H1 (cell line): ENCODE measurements at regions not wholly inside any gene's neighbourhood (a gene's known extent, or its start where the extent isn't known, plus 50 kb on each side); places are given as distances from the start of the nearest gene placed in this dataset.
"Not testable (repeated sequence)": the region's sequence is repeated elsewhere in the genome, so short reads cannot be mapped to it uniquely, and the experiment has no call there.

ENCODE experiments used
- CTCF ChIA-PET: fragments of 300-600 bp; sonication (Branson Sonifier 250); formaldehyde crosslinking; loops from one replicate; lab custom pipeline; 2021; ENCODE audit not compliant: partially characterized antibody; lab: Charles Lee
- POLR2A ChIA-PET: fragments of 300-600 bp; sonication (Branson Sonifier 250); formaldehyde crosslinking; loops from one replicate; lab custom pipeline; 2021; ENCODE audit warnings: inconsistent platforms; ENCODE audit not compliant: partially characterized antibody; lab: Charles Lee
- DNase-seq, 2 experiments: peaks; one replicate each; pipeline versions ENCODE4 v3.0.0 to v3.0.0-alpha.2; 2010 to 2022; ENCODE audit warnings: low spot score in 2 of 2, low read depth in 1 of 2, mixed read lengths in 1 of 2
- FAIRE-seq: peaks from 2 replicates; lab custom pipeline; 2011; peaks lifted over from hg19 to GRCh38; lab: Jason Lieb, UNC
- H2AFZ ChIP-seq: 2 replicates; pipeline ENCODE4 v1.8.1; 2012; ENCODE audit warnings: low read length, inconsistent platforms
- H2AK5ac ChIP-seq: 2 replicates; pipeline ENCODE4 v1.6.1; 2013; ENCODE audit warnings: low read depth, low read length
- H2BK120ac ChIP-seq: replicated peaks from 2 replicates; pipeline ENCODE3; 2013; ENCODE audit warnings: low read depth, low read length, inconsistent platforms
- H2BK12ac ChIP-seq: 2 replicates; pipeline ENCODE4 v1.6.1; 2013; ENCODE audit warnings: low read depth, low read length
- H2BK15ac ChIP-seq: 2 replicates; pipeline ENCODE4 v1.6.1; 2013; ENCODE audit warnings: low read length
- H2BK20ac ChIP-seq: 2 replicates; pipeline ENCODE4 v1.6.1; 2013; ENCODE audit warnings: low read length
- H2BK5ac ChIP-seq: 2 replicates; pipeline ENCODE4 v1.6.1; 2013; ENCODE audit warnings: low read depth, low read length
- H3K14ac ChIP-seq: 2 replicates; pipeline ENCODE4 v1.6.1; 2013; ENCODE audit warnings: inconsistent platforms; ENCODE audit not compliant: insufficient read length
- H3K18ac ChIP-seq: 2 replicates; pipeline ENCODE4 v1.6.1; 2013; ENCODE audit warnings: low read length; ENCODE audit errors: extremely low read depth
- H3K23ac ChIP-seq: 2 replicates; pipeline ENCODE4 v1.6.1; 2013; ENCODE audit warnings: inconsistent platforms; ENCODE audit not compliant: insufficient read length
- H3K23me2 ChIP-seq: 2 replicates; pipeline ENCODE4 v1.6.1; 2013; ENCODE audit warnings: low read depth, low read length
- H3K27ac ChIP-seq: 2 replicates; pipeline ENCODE4 v1.6.1; 2011; ENCODE audit warnings: low read depth, low read length, inconsistent platforms
- H3K27me3 ChIP-seq, 4 experiments: replicated peaks in 1 of 4; 1 replicate in 1 of 4; 2 replicates in 3 of 4; pipeline versions ENCODE4 v1.6.1 to v1.8.1; 2011 to 2013; ENCODE audit warnings: low read length in 3 of 4, mild to moderate bottlenecking in 3 of 4, inconsistent platforms in 2 of 4, mixed read lengths in 2 of 4, moderate library complexity in 1 of 4; ENCODE audit not compliant: control insufficient read depth in 3 of 4, insufficient read depth in 3 of 4; ENCODE audit errors: extremely low read depth in 1 of 4
- H3K36me3 ChIP-seq, 4 experiments: 2 replicates each; pipeline versions ENCODE4 v1.6.1 to v1.8.1; 2011 to 2013; ENCODE audit warnings: mild to moderate bottlenecking in 4 of 4, low read length in 3 of 4, moderate library complexity in 2 of 4, control low read depth in 1 of 4, inconsistent platforms in 1 of 4; ENCODE audit not compliant: insufficient read depth in 4 of 4, control insufficient read depth in 2 of 4
- H3K4ac ChIP-seq: replicated peaks from 2 replicates; pipeline ENCODE3; 2013; ENCODE audit warnings: low read length, low read depth, mixed read lengths, inconsistent platforms; ENCODE audit not compliant: insufficient read length
- H3K4me1 ChIP-seq, 4 experiments: replicated peaks in 1 of 4; 1 replicate in 1 of 4; 2 replicates in 3 of 4; pipeline versions ENCODE4 v1.6.1 to v1.8.1; 2011 to 2013; ENCODE audit warnings: low read length in 3 of 4, inconsistent platforms in 2 of 4, mixed read lengths in 1 of 4; ENCODE audit not compliant: insufficient read depth in 4 of 4, control insufficient read depth in 3 of 4
- H3K4me2 ChIP-seq, 2 experiments: 2 replicates each; pipeline versions ENCODE4 v1.6.1 to v1.8.1; 2011 to 2013; ENCODE audit warnings: low read depth in 2 of 2, low read length in 2 of 2, control low read depth in 1 of 2, inconsistent platforms in 1 of 2, mild to moderate bottlenecking in 1 of 2; ENCODE audit not compliant: insufficient read depth in 1 of 2
- H3K4me3 ChIP-seq, 4 experiments: fragments of 200-600, 300-600 bp in 1 of 4; sonication (generic), shearing (Covaris generic), sonication (Bioruptor Twin) in 1 of 4; 2 replicates each; pipeline versions ENCODE4 v1.5.1 to v1.8.1; 2011 to 2016; ENCODE audit warnings: low read length in 4 of 4, low read depth in 3 of 4, control low read depth in 2 of 4, inconsistent platforms in 2 of 4, mild to moderate bottlenecking in 2 of 4, mixed read lengths in 1 of 4, moderate library complexity in 1 of 4; ENCODE audit not compliant: insufficient read depth in 2 of 4; ENCODE audit errors: extremely low read depth in 1 of 4
- H3K56ac ChIP-seq: replicated peaks from 2 replicates; pipeline ENCODE3; 2013; ENCODE audit warnings: low read depth, mild to moderate bottlenecking, mixed read lengths, low read length, inconsistent platforms; ENCODE audit not compliant: insufficient read length
- H3K79me1 ChIP-seq: 2 replicates; pipeline ENCODE4 v1.6.1; 2013; ENCODE audit warnings: low read depth, low read length, control low read depth
- H3K79me2 ChIP-seq, 2 experiments: 2 replicates each; pipeline versions ENCODE4 v1.6.1 to v1.8.1; 2012 to 2013; ENCODE audit warnings: low read length in 2 of 2, mild to moderate bottlenecking in 2 of 2, inconsistent platforms in 1 of 2; ENCODE audit not compliant: insufficient read depth in 2 of 2, control insufficient read depth in 1 of 2
- H3K9ac ChIP-seq, 4 experiments: replicated peaks in 1 of 4; 1 replicate in 1 of 4; 2 replicates in 3 of 4; pipeline versions ENCODE4 v1.6.1 to v1.8.1; 2011 to 2013; ENCODE audit warnings: low read depth in 3 of 4, low read length in 3 of 4, control low read depth in 2 of 4, mild to moderate bottlenecking in 2 of 4, moderate library complexity in 2 of 4, inconsistent platforms in 1 of 4; ENCODE audit errors: extremely low read depth in 1 of 4
- H3K9me3 ChIP-seq, 2 experiments: 2 replicates each; pipeline versions ENCODE4 v1.6.1 to v1.8.1; 2012 to 2013; ENCODE audit warnings: mild to moderate bottlenecking in 2 of 2, moderate library complexity in 2 of 2, control low read depth in 1 of 2, inconsistent platforms in 1 of 2, low read depth in 1 of 2, low read length in 1 of 2, mixed read lengths in 1 of 2; ENCODE audit not compliant: insufficient read depth in 2 of 2
- H4K20me1 ChIP-seq, 2 experiments: replicated peaks in 1 of 2; 2 replicates each; pipeline versions ENCODE3 to v1.8.1; 2011 to 2013; ENCODE audit warnings: inconsistent platforms in 2 of 2, low read length in 2 of 2, mild to moderate bottlenecking in 1 of 2; ENCODE audit not compliant: insufficient read depth in 2 of 2, control insufficient read depth in 1 of 2
- H4K5ac ChIP-seq: 2 replicates; pipeline ENCODE4 v1.6.1; 2013; ENCODE audit warnings: low read length, low read depth, mixed read lengths, inconsistent platforms; ENCODE audit not compliant: insufficient read length
- H4K8ac ChIP-seq: 2 replicates; pipeline ENCODE4 v1.8.0; 2013; ENCODE audit warnings: mild to moderate bottlenecking, moderate library complexity, low read length, inconsistent platforms; ENCODE audit not compliant: insufficient read depth; ENCODE audit errors: extremely low read depth
- H4K91ac ChIP-seq: replicated peaks from 2 replicates; pipeline ENCODE3; 2013; ENCODE audit warnings: low read length, mixed read lengths, inconsistent platforms; ENCODE audit not compliant: insufficient read length
- WGBS, 2 experiments: shearing (Covaris generic) in 1 of 2; methylation state at CpG; one replicate each; pipeline versions ENCODE4 v1.1.6 to v1.1.7; 2013 to 2015; ENCODE audit warnings: low lambda C conversion rate in 2 of 2, mixed read lengths in 2 of 2, inconsistent platforms in 1 of 2, low coverage in 1 of 2, missing lambda C conversion rate in 1 of 2; ENCODE audit not compliant: insufficient replicate concordance in 2 of 2, insufficient coverage in 1 of 2, insufficient read length in 1 of 2; ENCODE audit errors: extremely low coverage in 1 of 2, missing lambda C conversion rate in 1 of 2; 5-methylcytosine and 5-hydroxymethylcytosine counted together

DNA sequence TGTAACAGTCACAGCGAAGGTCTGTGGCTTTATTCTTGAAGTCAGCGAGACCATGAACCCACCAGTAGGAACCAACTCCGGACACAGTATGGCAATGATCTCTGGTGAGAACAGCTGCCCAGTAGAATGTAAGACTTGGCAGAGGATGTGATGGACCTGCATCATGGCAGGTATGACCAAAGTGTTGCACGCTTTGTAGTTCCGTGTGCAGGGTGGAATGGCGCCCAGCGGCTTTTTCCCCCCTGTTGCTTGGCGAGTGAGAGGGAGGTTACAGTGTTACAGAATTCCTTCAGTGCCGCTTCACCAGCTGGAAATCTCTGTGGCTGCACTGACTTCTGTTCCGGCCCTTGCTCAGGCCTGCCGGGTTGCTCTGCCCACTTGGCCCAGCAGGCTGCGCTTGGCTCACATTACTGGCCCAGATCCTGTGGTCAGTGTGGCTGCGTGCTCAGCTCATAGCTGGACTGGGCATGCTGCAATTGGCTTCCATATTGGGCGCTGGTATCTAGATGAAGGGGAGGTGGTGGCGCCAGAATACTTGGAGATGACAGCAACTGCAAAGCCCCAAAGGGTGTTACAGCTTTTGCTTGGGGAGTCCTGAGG is 148.1 kb upstream of the ZNF658 start:
- H3K4me1 ChIP-seq, H3K9me3 ChIP-seq, H2BK20ac ChIP-seq, H4K20me1 ChIP-seq, POLR2A ChIA-PET, H4K5ac ChIP-seq, DNase-seq, H2BK12ac ChIP-seq, H3K27ac ChIP-seq, H4K91ac ChIP-seq, H3K18ac ChIP-seq, H3K36me3 ChIP-seq, H3K23me2 ChIP-seq, H4K8ac ChIP-seq, H3K4ac ChIP-seq, H3K27me3 ChIP-seq, H3K79me1 ChIP-seq, H2AK5ac ChIP-seq, H2AFZ ChIP-seq, H3K23ac ChIP-seq, H3K4me2 ChIP-seq, H2BK120ac ChIP-seq, H3K14ac ChIP-seq, FAIRE-seq, H3K79me2 ChIP-seq, H2BK5ac ChIP-seq, H3K56ac ChIP-seq, H3K9ac ChIP-seq, H2BK15ac ChIP-seq, CTCF ChIA-PET, H3K4me3 ChIP-seq: not testable (repeated sequence)
- 90% methylated on average over 8 of the region's 15 CpGs; no CpG with 5 or more reads in 1 of the 2 experiments for WGBS, 2 experiments

- POLR2A ChIA-PET, FAIRE-seq, H3K23me2 ChIP-seq, H2BK5ac ChIP-seq, H4K8ac ChIP-seq, H3K18ac ChIP-seq, H4K91ac ChIP-seq, H3K4me2 ChIP-seq, H3K27me3 ChIP-seq, H3K27ac ChIP-seq, H3K4me3 ChIP-seq, H3K56ac ChIP-seq, H2AK5ac ChIP-seq, H3K14ac ChIP-seq, H2BK120ac ChIP-seq, H3K79me2 ChIP-seq, CTCF ChIA-PET, H2BK20ac ChIP-seq, H2BK15ac ChIP-seq, H3K36me3 ChIP-seq, H4K5ac ChIP-seq, H3K23ac ChIP-seq, H2BK12ac ChIP-seq, H3K79me1 ChIP-seq, DNase-seq, H3K9me3 ChIP-seq, H3K4me1 ChIP-seq, H3K4ac ChIP-seq, H2AFZ ChIP-seq, H3K9ac ChIP-seq, H4K20me1 ChIP-seq: not testable (repeated sequence)
- 100% methylated on average over 2 of the region's 7 CpGs; no CpG with 5 or more reads in 1 of the 2 experiments for WGBS, 2 experiments
Measured at GRCh38 chr9:66759825-66760492, 140.6 kb upstream of the ZNF658 start.
